ENCODE measurements at regions not wholly inside any gene's neighbourhood (a gene's known extent, or its start where the extent isn't known, plus 50 kb on each side); places are given as distances from the start of the nearest gene placed in this dataset.

- TF ChIP-seq MAZ (IDR thresholded peaks at IDR 0.05; ENCODE audit: borderline replicate concordance, low read depth, low read length) (no peak), KDM5A (IDR thresholded peaks at IDR 0.05) (no peak), CTCF (IDR thresholded peaks at IDR 0.05) (peak; percentile 66), TP53 (CRISPR knock-in tag; IDR thresholded peaks at IDR 0.05) (no peak), SMC3 (IDR thresholded peaks at IDR 0.05) (peak; percentile 27; the same call in 2 of the 3 replicates), ZSCAN20 (CRISPR knock-in tag; IDR thresholded peaks at IDR 0.05) (no peak)
Observed at GRCh38 chr1:110765640-110766335, 91.0 kb upstream of the KCNA3 start (continued).

- FAIRE-seq, result no peak
- ATAC-seq, result no peak
- no peaks in the 10 kb centered on the region for H3K9me3 ChIP-seq
- TF ChIP-seq NPAS2 (CRISPR knock-in tag; IDR thresholded peaks at IDR 0.05; ENCODE audit: borderline replicate concordance), result no peak
- TF ChIP-seq ZC3H11A (IDR thresholded peaks at IDR 0.05), result no peak
- TF ChIP-seq HES2 (IDR thresholded peaks at IDR 0.05), result no peak
- no peak for TF ChIP-seq SREBF2 (IDR thresholded peaks at IDR 0.05)
- no peak for TF ChIP-seq CEBPB (IDR thresholded peaks at IDR 0.05)
- no peak for TF ChIP-seq RNF2 (IDR thresholded peaks at IDR 0.05; ENCODE audit: borderline replicate concordance, low read depth)
- no peak for TF ChIP-seq TP53 (CRISPR knock-in tag; IDR thresholded peaks at IDR 0.05)
- no peak for TF ChIP-seq BCL3 (IDR thresholded peaks at IDR 0.05)
- no peak for TF ChIP-seq GATA3 (IDR thresholded peaks at IDR 0.05; ENCODE audit: borderline replicate concordance)
- TF ChIP-seq NR3C1 (IDR thresholded peaks at IDR 0.05), result no peak
- TF ChIP-seq HOXB13 (CRISPR knock-in tag; IDR thresholded peaks at IDR 0.05; ENCODE audit: low read depth), result no peak
- no peak for TF ChIP-seq RARB (CRISPR knock-in tag; IDR thresholded peaks at IDR 0.05)
- TF ChIP-seq HDAC2 (IDR thresholded peaks at IDR 0.05), result no peak
- no peak for TF ChIP-seq CHD4 (IDR thresholded peaks at IDR 0.05; ENCODE audit: borderline replicate concordance)
- TF ChIP-seq RFX5 (IDR thresholded peaks at IDR 0.05), result no peak
- no peak for TF ChIP-seq BHLHE40 (IDR thresholded peaks at IDR 0.05; ENCODE audit: low read depth, low read length)
- TF ChIP-seq NFE2L2 (conservative IDR thresholded peaks at IDR 0.05; ENCODE audit: low read length), result no peak
- TF ChIP-seq JUN (IDR thresholded peaks at IDR 0.05), result no peak
- TF ChIP-seq CBX8 (IDR thresholded peaks at IDR 0.05), result no peak
- TF ChIP-seq PBX3 (IDR thresholded peaks at IDR 0.05), result no peak
- H3K27ac ChIP-seq, result no peak overlapping the region
- CTCF ChIA-PET, result interaction anchor here (1.2 to 6.4 kb wide), 2 partner anchors 19 to 144 kb away, joined by 3 to 59 read pairs; no protein-coding TSS in a partner anchor
- no peak overlapping the region for H3K4me3 ChIP-seq
- 31% methylated on average over 4 of the region's 4 CpGs for WGBS (ENCODE audit: missing lambda C conversion rate)
- no peaks in the 10 kb centered on the region for H3K4me1 ChIP-seq
- POLR2A ChIA-PET, result no interaction called here
- no peak overlapping the region for H3K4me2 ChIP-seq
- DNase-seq (ENCODE audit: low read depth in 1 of 2, low spot score in 1 of 2), result no peak
Observed at GRCh38 chr1:110763149-110763548, 88.4 kb upstream of the KCNA3 start.

Measured in A549 (cell line).